HEK293 (cell line): ENCODE measurements at regions not wholly inside any gene's neighbourhood (a gene's known extent, or its start where the extent isn't known, plus 50 kb on each side); places are given as distances from the start of the nearest gene placed in this dataset.
"Not testable (repeated sequence)": the region's sequence is repeated elsewhere in the genome, so short reads cannot be mapped to it uniquely, and the experiment has no call there.

Source experiments
- CTCF ChIA-PET: fragments of 350-600 bp; formaldehyde crosslinking; extraction: SDS; loops from one replicate; lab custom pipeline; 2021; ENCODE audit warnings: antibody characterized with exemption; lab: Yijun Ruan, JAX
- POLR2A ChIA-PET: fragments of 300-600 bp; formaldehyde crosslinking; extraction: SDS; loops from one replicate; lab custom pipeline; 2020; ENCODE audit warnings: antibody characterized with exemption, inconsistent platforms; lab: Yijun Ruan, JAX
- H3K27ac ChIP-seq: fragments of 200-500 bp; sonication (Bioruptor generic); 2 replicates; pipeline ENCODE4 v1.5.1; 2014; ENCODE audit warnings: low read depth, low read length, control low read depth, inconsistent platforms; ENCODE audit errors: extremely low read depth
- H3K36me3 ChIP-seq, 2 experiments: fragments of 200-500 bp in 1 of 2; sonication (Bioruptor generic) in 1 of 2; 1 replicate in 1 of 2; 2 replicates in 1 of 2; pipeline ENCODE4 v1.5.1; 2014 to 2017; ENCODE audit warnings: inconsistent platforms in 2 of 2, low read length in 2 of 2; ENCODE audit not compliant: control insufficient read depth in 2 of 2, insufficient read depth in 1 of 2
- H3K4me1 ChIP-seq: fragments of 200-500 bp; sonication (Bioruptor generic); 2 replicates; pipeline ENCODE4 v1.5.1; 2014; ENCODE audit warnings: mild to moderate bottlenecking, low read length, inconsistent platforms; ENCODE audit not compliant: control insufficient read depth, insufficient read depth
- H3K4me3 ChIP-seq: 2 replicates; pipeline ENCODE4 v1.5.1; 2011; ENCODE audit warnings: low read depth, mild to moderate bottlenecking, control low read depth, low read length, moderate library complexity
- H3K9me3 ChIP-seq: fragments of 200-500 bp; sonication (Bioruptor generic); 2 replicates; pipeline ENCODE4 v1.5.1; 2014; ENCODE audit warnings: low read depth, low read length, inconsistent platforms; ENCODE audit not compliant: control insufficient read depth, insufficient read depth
- ATF2 ChIP-seq: fragments of 450-650 bp; formaldehyde crosslinking; IDR thresholded peaks from 2 replicates; pipeline ENCODE4 v1.5.1; 2016; ENCODE audit warnings: missing biosample characterization, missing genetic modification characterization, low read depth
- CTCF ChIP-seq: fragments of 450-650 bp; formaldehyde crosslinking; IDR thresholded peaks from 2 replicates; pipeline ENCODE4 v1.5.1; 2016; ENCODE audit warnings: missing biosample characterization, missing genetic modification characterization
- GLI4 ChIP-seq: fragments of 450-650 bp; formaldehyde crosslinking; IDR thresholded peaks from 2 replicates; pipeline ENCODE4 v1.5.1; 2016; ENCODE audit warnings: missing biosample characterization, missing genetic modification characterization
- HOXA7 ChIP-seq: sonication (generic); formaldehyde crosslinking; IDR thresholded peaks from 2 replicates; pipeline ENCODE4 v1.8.1; 2022; ENCODE audit warnings: missing genetic modification reagents, borderline replicate concordance
- SP2 ChIP-seq: fragments of 450-650 bp; formaldehyde crosslinking; IDR thresholded peaks from 2 replicates; pipeline ENCODE4 v1.5.1; 2016; ENCODE audit warnings: missing biosample characterization, missing genetic modification characterization
- WT1 ChIP-seq: fragments of 450-650 bp; formaldehyde crosslinking; IDR thresholded peaks from 2 replicates; pipeline ENCODE4 v1.5.1; 2016; ENCODE audit warnings: missing biosample characterization, missing genetic modification characterization
- ZFP69B ChIP-seq: fragments of 450-650 bp; formaldehyde crosslinking; IDR thresholded peaks from 2 replicates; pipeline ENCODE4 v1.5.1; 2016; ENCODE audit warnings: missing biosample characterization, missing genetic modification characterization
- ZNF2 ChIP-seq: fragments of 450-650 bp; formaldehyde crosslinking; IDR thresholded peaks from 2 replicates; pipeline ENCODE4 v1.5.1; 2016; ENCODE audit warnings: missing biosample characterization, missing genetic modification characterization
- ZNF214 ChIP-seq: fragments of 450-650 bp; formaldehyde crosslinking; IDR thresholded peaks from 2 replicates; pipeline ENCODE4 v1.5.1; 2017; ENCODE audit warnings: missing biosample characterization, mild to moderate bottlenecking, missing genetic modification characterization, borderline replicate concordance
- ZNF221 ChIP-seq: fragments of 450-650 bp; formaldehyde crosslinking; IDR thresholded peaks from 2 replicates; pipeline ENCODE4 v1.5.1; 2017; ENCODE audit warnings: missing biosample characterization, missing genetic modification characterization, borderline replicate concordance
- ZNF324 ChIP-seq: fragments of 450-650 bp; formaldehyde crosslinking; IDR thresholded peaks from 2 replicates; pipeline ENCODE4 v1.5.1; 2016; ENCODE audit warnings: missing biosample characterization, missing genetic modification characterization
- ZNF555 ChIP-seq: fragments of 450-650 bp; formaldehyde crosslinking; conservative IDR thresholded peaks from 2 replicates; pipeline ENCODE4 v1.5.1; 2017; ENCODE audit warnings: missing biosample characterization, mild to moderate bottlenecking, missing genetic modification characterization, inconsistent platforms
- ZNF629 ChIP-seq: fragments of 450-650 bp; formaldehyde crosslinking; IDR thresholded peaks from 2 replicates; pipeline ENCODE4 v1.5.1; 2017; ENCODE audit warnings: missing biosample characterization, missing genetic modification characterization
- ZNF654 ChIP-seq: fragments of 450-650 bp; formaldehyde crosslinking; IDR thresholded peaks from 2 replicates; pipeline ENCODE4 v1.5.1; 2016; ENCODE audit warnings: low read depth, missing biosample characterization, missing genetic modification characterization
- ZSCAN5A ChIP-seq: fragments of 450-650 bp; formaldehyde crosslinking; IDR thresholded peaks from 2 replicates; pipeline ENCODE4 v1.5.1; 2016; ENCODE audit warnings: missing biosample characterization, missing genetic modification characterization
- TF ChIP-seq, protein P1 (sequence below): fragments of 450-650 bp; formaldehyde crosslinking; IDR thresholded peaks from 2 replicates; pipeline ENCODE4 v1.5.1; 2017; ENCODE audit warnings: missing biosample characterization, missing genetic modification characterization
- TF ChIP-seq, protein P2 (sequence below): fragments of 450-650 bp; formaldehyde crosslinking; conservative IDR thresholded peaks from 2 replicates; pipeline ENCODE4 v1.5.1; 2016; ENCODE audit warnings: low read depth, missing biosample characterization, missing genetic modification characterization

DNA sequence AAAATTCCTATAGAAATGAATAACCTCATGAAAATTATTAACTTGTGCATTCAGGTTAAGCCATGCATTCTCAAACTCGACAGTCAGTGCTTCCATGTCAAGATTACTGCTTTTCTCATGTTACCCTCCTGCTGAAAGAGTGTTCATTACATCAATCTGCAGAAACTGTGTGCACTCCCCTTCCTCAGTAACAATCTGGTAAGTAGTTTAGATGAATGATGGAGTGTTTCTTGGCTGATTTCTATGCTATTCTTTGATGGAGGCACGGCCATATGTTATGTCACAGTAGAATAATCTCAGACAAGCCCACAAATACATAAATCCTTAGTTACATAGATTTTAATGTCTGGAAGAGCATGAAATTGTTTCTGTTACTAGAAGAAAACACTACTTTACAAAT is 193.3 kb upstream of the FAM47A start (continued):
- TF ChIP-seq ZSCAN5A (tag by site-specific recombination) (no peak), GLI4 (tag by site-specific recombination) (no peak), HOXA7 (CRISPR knock-in tag) (no peak), ZNF2 (tag by site-specific recombination) (no peak), SP2 (tag by site-specific recombination) (no peak), ZNF324 (tag by site-specific recombination) (no peak), ZNF221 (tag by site-specific recombination) (no peak)
- TF ChIP-seq, protein P1, sequence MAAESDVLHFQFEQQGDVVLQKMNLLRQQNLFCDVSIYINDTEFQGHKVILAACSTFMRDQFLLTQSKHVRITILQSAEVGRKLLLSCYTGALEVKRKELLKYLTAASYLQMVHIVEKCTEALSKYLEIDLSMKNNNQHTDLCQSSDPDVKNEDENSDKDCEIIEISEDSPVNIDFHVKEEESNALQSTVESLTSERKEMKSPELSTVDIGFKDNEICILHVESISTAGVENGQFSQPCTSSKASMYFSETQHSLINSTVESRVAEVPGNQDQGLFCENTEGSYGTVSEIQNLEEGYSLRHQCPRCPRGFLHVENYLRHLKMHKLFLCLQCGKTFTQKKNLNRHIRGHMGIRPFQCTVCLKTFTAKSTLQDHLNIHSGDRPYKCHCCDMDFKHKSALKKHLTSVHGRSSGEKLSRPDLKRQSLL (tag by site-specific recombination) = no peak

- H3K9me3 ChIP-seq = not testable (repeated sequence)
Observed at GRCh38 chrX:34320424-34320823, 188.3 kb upstream of the FAM47A start.

DNA sequence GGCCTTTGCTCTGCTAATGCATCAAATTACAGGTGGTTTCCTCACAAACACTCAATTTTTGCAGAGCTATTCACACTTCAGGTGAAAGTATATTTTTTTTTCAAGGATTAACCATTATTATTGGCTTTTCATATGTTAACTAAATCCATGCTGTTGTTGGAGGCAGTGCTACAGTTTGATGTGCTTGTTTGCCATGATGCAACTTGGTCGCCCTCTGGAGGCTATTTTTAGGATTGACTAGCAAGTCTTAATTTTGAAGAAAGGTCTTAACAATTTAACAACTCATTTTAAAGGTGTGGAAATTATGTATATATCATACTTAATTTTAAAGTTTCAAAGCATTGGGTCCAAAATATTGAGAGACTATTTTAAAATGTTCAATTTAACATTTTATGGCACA is 168.8 kb upstream of the FAM47A start:
- no peak for TF ChIP-seq ZNF629 (tag by site-specific recombination)
- peak; percentile 37; the same call in 1 of the 2 replicates for TF ChIP-seq CTCF (tag by site-specific recombination)
- TF ChIP-seq ZNF555 (tag by site-specific recombination) = no peak
- TF ChIP-seq ZNF214 = no peak
- peak; percentile 55; the same call in 1 of the 2 replicates for TF ChIP-seq ZNF654 (tag by site-specific recombination)
- H3K4me3 ChIP-seq = no peak overlapping the region
- POLR2A ChIA-PET = no interaction called here
- H3K9me3 ChIP-seq = no peaks in the 10 kb centered on the region
- no peaks in the 10 kb centered on the region; a peak in 1 of 3 replicates for H3K36me3 ChIP-seq
- CTCF ChIA-PET = interaction anchor here (0.7 to 5.5 kb wide), 8 partner anchors 10 to 1909 kb away, joined by 3 to 42 read pairs (median 4); no protein-coding TSS in a partner anchor
- no peak overlapping the region for H3K27ac ChIP-seq
- no peaks in the 10 kb centered on the region for H3K4me1 ChIP-seq

More at GRCh38 chrX:34320424-34320823, 188.3 kb upstream of the FAM47A start:
- H3K4me1 ChIP-seq, H3K36me3 ChIP-seq, CTCF ChIA-PET, POLR2A ChIA-PET, H3K27ac ChIP-seq, H3K4me3 ChIP-seq: not testable (repeated sequence)

- Histone ChIP-seq H3K4me1 (no peaks in the 10 kb centered on the region), H3K9me3 (peaks cover 2% of the 10 kb centered on the region), H3K4me3 (no peak overlapping the region), H3K36me3 (no peaks in the 10 kb centered on the region), H3K27ac (no peak overlapping the region)
- ChIA-PET POLR2A (no interaction called here), CTCF (interaction anchor here (5.5 kb wide), 1 partner anchor 865 kb away, joined by 42 read pairs; no protein-coding TSS in a partner anchor)
- no peak for TF ChIP-seq WT1 (tag by site-specific recombination)
- TF ChIP-seq, protein P2, sequence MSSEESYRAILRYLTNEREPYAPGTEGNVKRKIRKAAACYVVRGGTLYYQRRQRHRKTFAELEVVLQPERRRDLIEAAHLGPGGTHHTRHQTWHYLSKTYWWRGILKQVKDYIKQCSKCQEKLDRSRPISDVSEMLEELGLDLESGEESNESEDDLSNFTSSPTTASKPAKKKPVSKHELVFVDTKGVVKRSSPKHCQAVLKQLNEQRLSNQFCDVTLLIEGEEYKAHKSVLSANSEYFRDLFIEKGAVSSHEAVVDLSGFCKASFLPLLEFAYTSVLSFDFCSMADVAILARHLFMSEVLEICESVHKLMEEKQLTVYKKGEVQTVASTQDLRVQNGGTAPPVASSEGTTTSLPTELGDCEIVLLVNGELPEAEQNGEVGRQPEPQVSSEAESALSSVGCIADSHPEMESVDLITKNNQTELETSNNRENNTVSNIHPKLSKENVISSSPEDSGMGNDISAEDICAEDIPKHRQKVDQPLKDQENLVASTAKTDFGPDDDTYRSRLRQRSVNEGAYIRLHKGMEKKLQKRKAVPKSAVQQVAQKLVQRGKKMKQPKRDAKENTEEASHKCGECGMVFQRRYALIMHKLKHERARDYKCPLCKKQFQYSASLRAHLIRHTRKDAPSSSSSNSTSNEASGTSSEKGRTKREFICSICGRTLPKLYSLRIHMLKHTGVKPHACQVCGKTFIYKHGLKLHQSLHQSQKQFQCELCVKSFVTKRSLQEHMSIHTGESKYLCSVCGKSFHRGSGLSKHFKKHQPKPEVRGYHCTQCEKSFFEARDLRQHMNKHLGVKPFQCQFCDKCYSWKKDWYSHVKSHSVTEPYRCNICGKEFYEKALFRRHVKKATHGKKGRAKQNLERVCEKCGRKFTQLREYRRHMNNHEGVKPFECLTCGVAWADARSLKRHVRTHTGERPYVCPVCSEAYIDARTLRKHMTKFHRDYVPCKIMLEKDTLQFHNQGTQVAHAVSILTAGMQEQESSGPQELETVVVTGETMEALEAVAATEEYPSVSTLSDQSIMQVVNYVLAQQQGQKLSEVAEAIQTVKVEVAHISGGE = no peak
- no peak for TF ChIP-seq ZFP69B (tag by site-specific recombination)
- no peak for TF ChIP-seq ATF2 (tag by site-specific recombination)
Observed at GRCh38 chrX:34299451-34299967, 167.4 kb upstream of the FAM47A start.
